Stimulated activated naive CD4-positive, alpha-beta T cell treated with Interleukin-2 at 50 U/mL for 16 hours (primary cell): ENCODE measurements at regions not wholly inside any gene's neighbourhood (a gene's known extent, or its start where the extent isn't known, plus 50 kb on each side); places are given as distances from the start of the nearest gene placed in this dataset.

Source experiments
- DNase-seq: peaks from one replicate; lab custom pipeline; 2025; lab: John Stamatoyannopoulos, UW

DNA sequence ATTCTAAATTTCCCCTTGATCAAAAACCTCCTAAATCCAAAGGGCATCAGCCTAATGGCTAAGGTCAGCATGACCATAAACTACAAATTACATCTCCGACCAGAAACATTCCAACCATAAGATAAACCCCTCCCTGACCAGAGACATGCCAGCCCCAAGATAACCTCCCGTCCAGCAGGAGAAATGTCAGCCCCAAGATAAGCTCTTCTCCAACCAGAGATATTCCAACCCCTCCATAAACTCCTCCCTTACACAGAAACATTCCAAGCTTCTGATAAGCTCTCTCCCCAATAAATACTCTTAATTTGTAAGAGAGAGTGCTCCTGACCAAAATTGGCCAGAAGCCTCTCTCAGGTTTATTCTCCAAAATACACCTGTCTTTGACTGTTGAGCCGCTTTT lies 274.0 kb downstream of the RNF152 start:
- DNase-seq: no peak

DNA sequence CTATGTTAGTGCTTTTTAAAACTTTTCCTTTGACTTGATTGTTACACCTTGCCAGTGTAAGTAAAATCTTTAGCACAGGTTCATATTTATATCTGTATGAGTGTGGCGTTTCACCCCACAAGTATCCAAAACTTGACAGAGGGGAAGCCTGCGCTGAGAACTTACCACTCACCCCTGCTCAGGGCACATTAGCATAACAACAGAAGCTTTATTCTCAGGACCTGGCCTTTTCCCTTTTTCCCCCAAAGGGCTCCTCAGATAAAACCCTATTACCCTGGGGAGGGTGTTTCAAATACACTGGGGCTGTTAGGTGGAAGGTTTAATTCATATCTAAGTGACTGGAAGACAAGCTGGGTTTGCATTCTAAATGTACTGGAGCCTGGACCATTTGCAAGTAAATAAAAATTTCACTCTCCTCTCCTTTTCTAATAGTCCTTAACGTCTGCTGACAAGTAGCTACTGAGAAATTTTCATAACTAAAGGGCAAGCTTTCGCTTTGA lies 276.6 kb downstream of the RNF152 start:
- DNase-seq: no peak

DNA sequence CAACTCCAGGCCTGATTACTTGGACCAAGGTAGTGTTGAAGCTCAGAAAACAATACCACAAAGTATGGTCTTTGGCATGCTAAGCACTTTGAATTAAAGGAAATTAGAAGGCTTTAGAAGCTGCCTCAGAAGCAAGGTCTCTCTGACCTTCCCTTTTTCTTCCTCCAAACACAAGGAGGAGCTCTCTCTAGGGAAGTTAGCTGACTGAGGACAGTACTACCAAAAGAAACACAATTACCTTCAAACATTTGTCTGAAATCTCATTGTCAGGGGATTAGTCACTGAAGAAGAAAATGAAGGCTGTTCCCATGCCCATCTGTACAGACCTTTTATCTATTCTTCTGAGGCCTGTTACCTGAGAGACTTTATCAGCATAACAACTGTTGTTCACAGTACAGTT lies 279.3 kb downstream of the CDH20 start:
- DNase-seq: no peak

DNA sequence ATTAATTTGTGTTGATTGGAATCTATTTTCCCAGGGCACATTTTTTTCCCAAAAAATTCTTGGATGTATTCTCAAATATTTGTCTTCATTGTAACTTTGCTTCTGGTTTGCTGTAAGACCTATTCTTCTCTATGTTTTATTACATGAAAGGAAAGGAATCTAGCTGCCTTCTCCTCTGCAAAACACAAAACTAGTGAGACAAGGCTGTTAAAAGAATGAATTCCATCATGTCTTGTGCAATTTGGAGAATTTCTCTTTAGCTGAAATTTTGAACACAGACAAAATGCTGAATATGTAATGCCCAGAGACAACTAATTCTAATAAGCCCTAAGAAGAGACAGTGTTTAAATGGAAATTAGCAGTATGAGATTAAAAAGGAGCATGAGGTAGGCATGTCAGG lies 275.9 kb downstream of the CDH20 start:
- no peak for DNase-seq

DNA sequence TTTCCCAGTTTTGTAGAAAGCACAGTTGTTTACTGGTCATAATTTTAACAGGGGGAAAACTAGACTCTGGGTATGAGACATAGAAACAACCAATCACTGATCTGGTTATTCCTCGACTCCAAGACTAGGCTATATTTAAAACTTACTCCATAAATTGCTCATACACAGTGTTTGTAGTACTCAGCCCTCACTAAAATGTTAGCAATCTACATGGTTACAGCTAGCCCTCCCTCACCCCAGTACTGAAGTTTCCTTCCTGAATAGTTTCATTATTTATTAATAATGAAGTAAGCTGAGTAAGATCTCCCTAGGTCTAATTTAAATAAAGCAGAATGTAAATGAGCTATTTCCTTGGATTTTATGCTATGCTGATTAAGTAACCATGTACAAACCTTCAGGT lies 275.1 kb downstream of the CDH20 start:
- DNase-seq: no peak

DNA sequence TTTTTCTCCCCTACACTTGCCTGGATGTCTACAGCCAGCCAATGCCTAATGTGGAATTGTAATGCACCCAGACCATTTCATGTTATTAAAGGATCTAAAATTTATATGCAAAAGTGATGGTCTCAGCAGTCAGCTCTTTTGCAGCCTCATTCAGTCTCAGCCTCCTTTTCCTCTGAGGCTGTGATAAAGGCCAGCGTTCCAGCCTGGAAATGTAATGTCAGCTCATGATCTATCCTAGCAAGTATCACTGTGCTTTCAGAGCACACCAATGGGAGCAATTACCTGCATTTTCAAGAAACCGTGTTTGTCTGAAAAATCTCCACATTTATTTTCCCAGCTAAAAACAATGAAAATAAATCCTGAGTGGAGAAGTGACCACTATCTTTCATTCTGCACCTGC lies 274.6 kb downstream of the CDH20 start:
- no peak for DNase-seq

DNA sequence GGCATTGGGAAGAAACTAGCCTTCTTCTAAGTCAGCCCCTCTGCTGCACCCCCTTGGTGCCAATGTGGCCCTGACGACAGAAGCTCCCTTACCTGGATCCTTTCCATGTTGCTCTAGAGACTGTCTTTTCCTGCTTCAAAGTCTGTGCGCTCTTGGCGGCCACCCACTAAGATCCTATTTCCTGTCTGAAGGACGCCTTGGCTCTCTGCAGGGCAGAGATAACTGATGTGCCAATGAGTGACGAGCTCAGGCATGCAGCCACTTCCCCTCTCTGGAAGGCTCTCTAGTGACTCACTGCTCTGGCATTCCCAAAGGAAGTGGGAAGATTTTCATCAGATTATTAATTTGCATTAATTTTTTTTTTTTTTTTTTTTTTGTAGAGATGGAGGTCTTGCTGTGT lies 273.5 kb downstream of the CDH20 start:
- DNase-seq: no peak

DNA sequence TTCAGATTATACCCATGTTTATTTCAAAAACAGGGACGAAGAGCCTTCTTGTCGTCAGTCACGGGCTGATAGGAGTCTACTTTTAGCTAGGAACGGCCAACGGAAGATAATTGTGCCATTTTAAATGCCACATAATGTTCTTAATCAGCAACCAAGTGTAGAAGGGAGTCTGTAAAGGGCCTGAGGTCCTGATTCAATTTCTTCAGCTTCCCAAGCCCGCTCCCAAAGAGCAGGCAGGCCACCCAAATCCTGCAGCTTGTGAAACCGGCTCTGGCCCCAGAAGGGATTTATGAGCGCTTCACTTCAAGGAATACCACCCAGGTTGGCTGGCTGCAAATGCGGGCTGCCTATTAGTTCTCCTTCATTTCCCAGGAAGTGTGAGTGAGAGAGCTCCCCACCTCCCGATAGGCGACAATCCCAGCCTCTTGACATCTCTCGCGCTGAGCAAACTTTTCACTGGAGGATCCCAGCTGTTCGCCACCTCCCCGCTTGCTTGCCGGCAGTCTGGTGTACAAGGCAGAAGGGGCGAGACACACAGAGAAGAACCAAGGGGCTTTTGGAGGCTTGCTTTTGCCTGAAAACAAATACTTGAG lies 272.9 kb downstream of the CDH20 start:
- DNase-seq: no peak

DNA sequence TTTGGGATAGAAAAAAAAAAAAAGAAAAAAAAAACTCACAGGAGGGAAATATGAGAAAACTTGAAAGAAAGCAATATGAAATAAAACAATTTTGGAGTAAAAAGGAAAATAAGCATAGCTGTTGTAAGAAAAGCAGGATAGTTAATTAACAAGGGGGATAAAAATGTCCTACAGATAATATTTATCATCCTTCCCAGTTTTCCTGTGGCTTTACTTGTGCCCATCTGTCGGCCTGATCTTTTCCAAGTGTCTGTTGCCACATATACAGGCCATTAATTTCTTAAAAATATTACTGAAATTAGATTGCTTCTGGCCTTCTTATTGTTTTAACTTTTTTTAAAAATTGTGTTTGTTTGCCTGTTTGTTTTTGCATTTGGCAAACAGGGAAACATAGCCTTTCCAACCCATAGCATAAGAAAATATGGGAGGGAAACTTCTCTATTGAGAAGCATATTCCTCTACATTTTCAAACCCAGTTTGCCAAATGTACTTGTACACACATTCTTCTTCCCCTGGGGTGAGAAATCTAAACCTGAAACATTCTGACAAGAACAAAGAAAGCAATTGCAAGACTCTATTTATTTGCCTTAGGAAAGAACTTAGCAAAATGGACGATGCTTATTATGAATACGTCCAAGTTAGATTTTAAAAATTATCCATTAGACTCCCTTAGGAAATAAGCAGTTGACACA lies 272.3 kb downstream of the CDH20 start:
- DNase-seq: no peak
